ENCODE measurements at regions not wholly inside any gene's neighbourhood (a gene's known extent, or its start where the extent isn't known, plus 50 kb on each side); places are given as distances from the start of the nearest gene placed in this dataset.
A peak's percentile ranks its signal among the peaks of the same experiment; 100 is the strongest.
"Not testable (repeated sequence)": the region's sequence is repeated elsewhere in the genome, so short reads cannot be mapped to it uniquely, and the experiment has no call there.

GRCh38 chr3:22377421-22377820 lies 626.4 kb upstream of the ZNF385D start:
- DNase-seq (peak; percentile 83), ATAC-seq (peak; percentile 98)
- no peaks in the 10 kb centered on the region for H3K36me3 ChIP-seq (ENCODE audit: low read depth, low read length)
- CTCF ChIA-PET = no interaction called here
- intact Hi-C loops (cut with micrococcal nuclease) = loop anchor here (2.0 to 5.0 kb wide), 2 partner anchors 113 to 185 kb away; no protein-coding TSS in a partner anchor
- H2AFZ ChIP-seq (ENCODE audit: low read length) = no peak overlapping the region
- H3K9me3 ChIP-seq (ENCODE audit: low read length) = no peaks in the 10 kb centered on the region
- no peaks in the 10 kb centered on the region for H3K27me3 ChIP-seq (ENCODE audit: low read length)
- H3K4me3 ChIP-seq (ENCODE audit: low read length) = no peak overlapping the region
- no peaks in the 10 kb centered on the region for H4K20me1 ChIP-seq (ENCODE audit: low read length)
- no peak overlapping the region for H3K4me2 ChIP-seq (ENCODE audit: low read length)
- H3K9ac ChIP-seq (ENCODE audit: low read length) = no peak overlapping the region
- H3F3A ChIP-seq (ENCODE audit: low read length, unreplicated experiment) = peaks cover 5% of the 10 kb centered on the region
- H3K9me2 ChIP-seq (replicated peaks; ENCODE audit: low read length) = no peaks in the 10 kb centered on the region
- no peak for TF ChIP-seq EZH2phosphoT487 (IDR thresholded peaks at IDR 0.05; ENCODE audit: borderline replicate concordance, low read length)
- no peak for TF ChIP-seq CTCF (conservative IDR thresholded peaks at IDR 0.05; ENCODE audit: low read depth, low read length)
- no peak for TF ChIP-seq EZH2 (IDR thresholded peaks at IDR 0.05; ENCODE audit: low read length, unreplicated experiment)
- no peaks in the 10 kb centered on the region for H3K79me2 ChIP-seq (ENCODE audit: low read length)
- H3K4me1 ChIP-seq (ENCODE audit: insufficient read depth, low read length) = peaks cover 16% of the 10 kb centered on the region
- POLR2A ChIA-PET (ENCODE audit: unreplicated experiment) = no interaction called here
- H3K27ac ChIP-seq (ENCODE audit: low read length) = no peak overlapping the region
- BruUV-seq (replicated peaks) = no TSS peak

- peaks cover 16% of the 10 kb centered on the region for H3K4me1 ChIP-seq (ENCODE audit: insufficient read depth, low read length)
- no peak overlapping the region for H2AFZ ChIP-seq (ENCODE audit: low read length)
- peaks cover 5% of the 10 kb centered on the region for H3F3A ChIP-seq (ENCODE audit: low read length, unreplicated experiment)
- ATAC-seq (no peak), DNase-seq (no peak)
- no peak overlapping the region for H3K4me2 ChIP-seq (ENCODE audit: low read length)
- no peaks in the 10 kb centered on the region for H3K36me3 ChIP-seq (ENCODE audit: low read depth, low read length)
- no peaks in the 10 kb centered on the region for H3K27me3 ChIP-seq (ENCODE audit: low read length)
- H3K27ac ChIP-seq (ENCODE audit: low read length) = no peak overlapping the region
- POLR2A ChIA-PET (ENCODE audit: unreplicated experiment) = no interaction called here
- H4K20me1 ChIP-seq (ENCODE audit: low read length) = no peaks in the 10 kb centered on the region
- CTCF ChIA-PET = no interaction called here
- TF ChIP-seq EZH2phosphoT487 (IDR thresholded peaks at IDR 0.05; ENCODE audit: borderline replicate concordance, low read length) (no peak), CTCF (conservative IDR thresholded peaks at IDR 0.05; ENCODE audit: low read depth, low read length) (no peak), EZH2 (IDR thresholded peaks at IDR 0.05; ENCODE audit: low read length, unreplicated experiment) (no peak)
- no peak overlapping the region for H3K9ac ChIP-seq (ENCODE audit: low read length)
- no peaks in the 10 kb centered on the region for H3K9me3 ChIP-seq (ENCODE audit: low read length)
- no peaks in the 10 kb centered on the region for H3K9me2 ChIP-seq (replicated peaks; ENCODE audit: low read length)
- H3K4me3 ChIP-seq (ENCODE audit: low read length) = no peak overlapping the region
- no peaks in the 10 kb centered on the region for H3K79me2 ChIP-seq (ENCODE audit: low read length)
- intact Hi-C loops (cut with micrococcal nuclease) = loop anchor here (5.0 kb wide), 1 partner anchor 183 kb away; no protein-coding TSS in a partner anchor
- BruUV-seq (replicated peaks) = no TSS peak
Measured at GRCh38 chr3:22378869-22379268, 627.9 kb upstream of the ZNF385D start.

- no peaks in the 10 kb centered on the region for H3K27me3 ChIP-seq (ENCODE audit: low read length)
- no peak overlapping the region for H2AFZ ChIP-seq (ENCODE audit: low read length)
- no peaks in the 10 kb centered on the region for H3K79me2 ChIP-seq (ENCODE audit: low read length)
- POLR2A ChIA-PET (ENCODE audit: unreplicated experiment) = no interaction called here
- no peak overlapping the region for H3K4me2 ChIP-seq (ENCODE audit: low read length)
- DNase-seq (peak; percentile 25), ATAC-seq (peak; percentile 32)
- peaks cover 16% of the 10 kb centered on the region for H3K4me1 ChIP-seq (ENCODE audit: insufficient read depth, low read length)
- no peaks in the 10 kb centered on the region for H3K36me3 ChIP-seq (ENCODE audit: low read depth, low read length)
- H3F3A ChIP-seq (ENCODE audit: low read length, unreplicated experiment) = peaks cover 5% of the 10 kb centered on the region
- H3K27ac ChIP-seq (ENCODE audit: low read length) = no peak overlapping the region
- no peaks in the 10 kb centered on the region for H3K9me2 ChIP-seq (replicated peaks; ENCODE audit: low read length)
- no peak overlapping the region for H3K9ac ChIP-seq (ENCODE audit: low read length)
- H4K20me1 ChIP-seq (ENCODE audit: low read length) = no peaks in the 10 kb centered on the region
- no peaks in the 10 kb centered on the region for H3K9me3 ChIP-seq (ENCODE audit: low read length)
- intact Hi-C loops (cut with micrococcal nuclease) = no loop called here
- CTCF ChIA-PET = interaction anchor here (0.7 kb wide), 1 partner anchor 483 kb away, joined by 5 read pairs; no protein-coding TSS in a partner anchor
- TF ChIP-seq CTCF (conservative IDR thresholded peaks at IDR 0.05; ENCODE audit: low read depth, low read length) (no peak), EZH2phosphoT487 (IDR thresholded peaks at IDR 0.05; ENCODE audit: borderline replicate concordance, low read length) (no peak), EZH2 (IDR thresholded peaks at IDR 0.05; ENCODE audit: low read length, unreplicated experiment) (no peak)
- no peak overlapping the region for H3K4me3 ChIP-seq (ENCODE audit: low read length)
- BruUV-seq (replicated peaks) = no TSS peak
Measured at GRCh38 chr3:22380253-22380652, 629.2 kb upstream of the ZNF385D start.

GRCh38 chr3:22381564-22381963 lies 630.6 kb upstream of the ZNF385D start:
- H3K4me2 ChIP-seq (ENCODE audit: low read length); H3K79me2 ChIP-seq (ENCODE audit: low read length); H3K36me3 ChIP-seq (ENCODE audit: low read depth, low read length); CTCF ChIA-PET; BruUV-seq (replicated peaks); DNase-seq; H3F3A ChIP-seq (ENCODE audit: low read length, unreplicated experiment); H3K9me2 ChIP-seq (replicated peaks; ENCODE audit: low read length); H3K27me3 ChIP-seq (ENCODE audit: low read length); H4K20me1 ChIP-seq (ENCODE audit: low read length); H3K9me3 ChIP-seq (ENCODE audit: low read length); intact Hi-C loops (cut with micrococcal nuclease); ATAC-seq; H2AFZ ChIP-seq (ENCODE audit: low read length); H3K9ac ChIP-seq (ENCODE audit: low read length); H3K4me3 ChIP-seq (ENCODE audit: low read length); POLR2A ChIA-PET (ENCODE audit: unreplicated experiment); H3K27ac ChIP-seq (ENCODE audit: low read length): not testable (repeated sequence)
- H3K4me1 ChIP-seq (ENCODE audit: insufficient read depth, low read length) = peaks cover 15% of the 10 kb centered on the region
